ENCODE measurements at regions not wholly inside any gene's neighbourhood (a gene's known extent, or its start where the extent isn't known, plus 50 kb on each side); places are given as distances from the start of the nearest gene placed in this dataset.

DNA sequence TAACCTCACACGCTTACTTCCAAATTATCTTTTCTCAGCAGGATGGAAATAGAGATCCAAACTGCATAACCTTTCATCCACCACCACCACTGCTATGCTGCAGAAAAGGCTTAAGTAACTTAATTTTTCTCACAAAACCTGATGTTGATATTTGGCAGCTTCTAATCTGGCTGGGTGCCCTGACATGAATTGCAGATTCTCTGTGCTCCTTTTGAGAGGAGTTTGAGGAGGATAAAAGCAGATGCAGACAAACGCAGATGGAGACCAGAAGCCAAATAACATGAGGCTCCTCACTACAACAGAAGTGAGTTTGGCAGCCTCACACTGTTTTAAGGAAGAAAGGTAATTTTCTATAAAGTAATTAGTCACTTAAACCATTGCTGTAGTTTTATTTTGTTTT is 646.2 kb upstream of the ATXN8OS start:
- Histone ChIP-seq H3K9me3 (ENCODE audit: control insufficient read depth, insufficient read depth, low read depth, low read length) (no peaks in the 10 kb centered on the region), H3K27ac (ENCODE audit: insufficient read depth, low read length) (no peak overlapping the region), H3K9ac (ENCODE audit: insufficient read depth, low read length) (no peak overlapping the region), H3K79me2 (ENCODE audit: control insufficient read depth, insufficient read depth, low read length) (no peaks in the 10 kb centered on the region), H3K4me3 (replicated peaks in 1 of 4; ENCODE audit: control extremely low read depth in 1 of 4, insufficient read depth in 1 of 4, low read depth in 3 of 4, low read length in 4 of 4) (no peak overlapping the region), H3K4me2 (ENCODE audit: extremely low read depth, insufficient read depth, low read length) (no peak overlapping the region), H3K4me1 (ENCODE audit: control insufficient read depth, extremely low read depth, insufficient read depth, low read length) (no peaks in the 10 kb centered on the region), H3K36me3 (ENCODE audit: control insufficient read depth, insufficient read depth, low read length) (no peaks in the 10 kb centered on the region), H4K20me1 (ENCODE audit: control insufficient read depth, extremely low read depth, insufficient read depth, low read length) (no peaks in the 10 kb centered on the region), H2AFZ (ENCODE audit: low read length) (no peak overlapping the region), H3K27me3 (ENCODE audit: control insufficient read depth, insufficient read depth, low read length) (no peaks in the 10 kb centered on the region)
- no peak for DNase-seq (ENCODE audit: low read depth in 2 of 2)
- TF ChIP-seq, protein P1, sequence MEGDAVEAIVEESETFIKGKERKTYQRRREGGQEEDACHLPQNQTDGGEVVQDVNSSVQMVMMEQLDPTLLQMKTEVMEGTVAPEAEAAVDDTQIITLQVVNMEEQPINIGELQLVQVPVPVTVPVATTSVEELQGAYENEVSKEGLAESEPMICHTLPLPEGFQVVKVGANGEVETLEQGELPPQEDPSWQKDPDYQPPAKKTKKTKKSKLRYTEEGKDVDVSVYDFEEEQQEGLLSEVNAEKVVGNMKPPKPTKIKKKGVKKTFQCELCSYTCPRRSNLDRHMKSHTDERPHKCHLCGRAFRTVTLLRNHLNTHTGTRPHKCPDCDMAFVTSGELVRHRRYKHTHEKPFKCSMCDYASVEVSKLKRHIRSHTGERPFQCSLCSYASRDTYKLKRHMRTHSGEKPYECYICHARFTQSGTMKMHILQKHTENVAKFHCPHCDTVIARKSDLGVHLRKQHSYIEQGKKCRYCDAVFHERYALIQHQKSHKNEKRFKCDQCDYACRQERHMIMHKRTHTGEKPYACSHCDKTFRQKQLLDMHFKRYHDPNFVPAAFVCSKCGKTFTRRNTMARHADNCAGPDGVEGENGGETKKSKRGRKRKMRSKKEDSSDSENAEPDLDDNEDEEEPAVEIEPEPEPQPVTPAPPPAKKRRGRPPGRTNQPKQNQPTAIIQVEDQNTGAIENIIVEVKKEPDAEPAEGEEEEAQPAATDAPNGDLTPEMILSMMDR (conservative IDR thresholded peaks at IDR 0.05 in 1 of 2, IDR thresholded peaks at IDR 0.05 in 1 of 2; ENCODE audit: low read depth in 1 of 2, low read length in 2 of 2): no peak
- TF ChIP-seq EZH2 (IDR thresholded peaks at IDR 0.05; ENCODE audit: low read length, missing control alignments): no peak

DNA sequence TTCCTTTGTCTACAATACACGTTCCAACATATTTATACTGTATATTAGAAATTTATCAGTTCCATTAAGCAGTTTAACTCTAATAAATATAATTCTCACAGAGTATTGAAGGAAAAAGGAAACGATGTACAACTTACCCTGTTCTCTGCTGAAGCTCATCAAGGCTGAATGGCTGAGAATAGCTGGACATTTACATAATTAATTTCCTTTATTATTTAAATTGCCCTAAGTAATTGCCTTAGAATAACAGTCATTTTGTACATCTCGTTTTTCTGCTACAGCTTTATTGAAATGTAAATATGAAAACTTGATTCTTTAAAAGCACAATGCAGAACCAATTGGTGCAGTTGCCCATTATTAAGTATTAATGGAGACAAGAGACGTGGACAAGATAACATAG is 648.3 kb upstream of the ATXN8OS start:
- Histone ChIP-seq H3K27me3 (ENCODE audit: control insufficient read depth, insufficient read depth, low read length) (no peaks in the 10 kb centered on the region), H3K4me3 (replicated peaks in 1 of 4; ENCODE audit: control extremely low read depth in 1 of 4, insufficient read depth in 1 of 4, low read depth in 3 of 4, low read length in 4 of 4) (no peak overlapping the region), H3K9ac (ENCODE audit: insufficient read depth, low read length) (no peak overlapping the region), H2AFZ (ENCODE audit: low read length) (no peak overlapping the region), H4K20me1 (ENCODE audit: control insufficient read depth, extremely low read depth, insufficient read depth, low read length) (no peaks in the 10 kb centered on the region), H3K4me2 (ENCODE audit: extremely low read depth, insufficient read depth, low read length) (no peak overlapping the region), H3K36me3 (ENCODE audit: control insufficient read depth, insufficient read depth, low read length) (no peaks in the 10 kb centered on the region), H3K9me3 (ENCODE audit: control insufficient read depth, insufficient read depth, low read depth, low read length) (no peaks in the 10 kb centered on the region), H3K79me2 (ENCODE audit: control insufficient read depth, insufficient read depth, low read length) (no peaks in the 10 kb centered on the region), H3K4me1 (ENCODE audit: control insufficient read depth, extremely low read depth, insufficient read depth, low read length) (no peaks in the 10 kb centered on the region), H3K27ac (ENCODE audit: insufficient read depth, low read length) (no peak overlapping the region)
- TF ChIP-seq EZH2 (IDR thresholded peaks at IDR 0.05; ENCODE audit: low read length, missing control alignments): no peak
- TF ChIP-seq, protein P1 (conservative IDR thresholded peaks at IDR 0.05 in 1 of 2, IDR thresholded peaks at IDR 0.05 in 1 of 2; ENCODE audit: low read depth in 1 of 2, low read length in 2 of 2): no peak
- no peak for DNase-seq (ENCODE audit: low read depth in 2 of 2)

DNA sequence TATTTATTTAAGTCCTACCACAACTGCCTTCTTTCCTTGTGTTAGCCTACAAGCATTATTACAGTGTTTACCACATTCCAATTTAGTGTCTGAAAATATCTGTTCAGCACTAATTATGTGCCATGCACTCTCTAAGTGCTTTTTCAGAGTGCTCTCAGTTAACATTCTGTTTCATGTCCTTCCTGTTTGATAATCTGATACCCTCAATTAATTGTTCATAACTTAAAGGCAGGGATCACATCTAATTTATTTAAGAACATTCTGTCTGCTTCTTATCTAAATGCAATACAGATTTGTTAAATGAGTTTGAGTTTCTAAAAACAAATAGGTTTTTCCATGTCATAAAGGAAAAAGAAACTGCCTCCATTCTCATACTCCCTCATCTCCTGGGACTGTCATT is 649.6 kb upstream of the ATXN8OS start:
- Histone ChIP-seq H3K9me3 (ENCODE audit: control insufficient read depth, insufficient read depth, low read depth, low read length) (no peaks in the 10 kb centered on the region), H3K36me3 (ENCODE audit: control insufficient read depth, insufficient read depth, low read length) (no peaks in the 10 kb centered on the region), H3K27me3 (ENCODE audit: control insufficient read depth, insufficient read depth, low read length) (no peaks in the 10 kb centered on the region), H3K4me1 (ENCODE audit: control insufficient read depth, extremely low read depth, insufficient read depth, low read length) (no peaks in the 10 kb centered on the region), H3K27ac (ENCODE audit: insufficient read depth, low read length) (no peak overlapping the region), H3K4me3 (replicated peaks in 1 of 4; ENCODE audit: control extremely low read depth in 1 of 4, insufficient read depth in 1 of 4, low read depth in 3 of 4, low read length in 4 of 4) (no peak overlapping the region), H3K9ac (ENCODE audit: insufficient read depth, low read length) (no peak overlapping the region), H3K4me2 (ENCODE audit: extremely low read depth, insufficient read depth, low read length) (no peak overlapping the region), H2AFZ (ENCODE audit: low read length) (no peak overlapping the region), H4K20me1 (ENCODE audit: control insufficient read depth, extremely low read depth, insufficient read depth, low read length) (no peaks in the 10 kb centered on the region), H3K79me2 (ENCODE audit: control insufficient read depth, insufficient read depth, low read length) (no peaks in the 10 kb centered on the region)
- no peak for TF ChIP-seq EZH2 (IDR thresholded peaks at IDR 0.05; ENCODE audit: low read length, missing control alignments)
- TF ChIP-seq, protein P1 (conservative IDR thresholded peaks at IDR 0.05 in 1 of 2, IDR thresholded peaks at IDR 0.05 in 1 of 2; ENCODE audit: low read depth in 1 of 2, low read length in 2 of 2): no peak
- no peak for DNase-seq (ENCODE audit: low read depth in 2 of 2)

Measured in fibroblast of lung (primary cell).